ENCODE measurements at regions not wholly inside any gene's neighbourhood (a gene's known extent, or its start where the extent isn't known, plus 50 kb on each side); places are given as distances from the start of the nearest gene placed in this dataset.
A peak's percentile ranks its signal among the peaks of the same experiment; 100 is the strongest.

- Histone ChIP-seq H3K27me3 (no peaks in the 10 kb centered on the region), H3K4me1 (peaks cover 0 to 10% (median 0%) of the 10 kb centered on the region in 12 donors), H3K36me3 (no peaks in the 10 kb centered on the region), H3K4me3 (no peak overlapping the region), H3K9me3 (peaks cover 0 to 18% (median 0%) of the 10 kb centered on the region in 12 donors), H3K27ac (no peak overlapping the region)
- TF ChIP-seq POLR2A (IDR thresholded peaks at IDR 0.05) (no peak), CTCF (IDR thresholded peaks at IDR 0.05) (no peak)
- 93 to 98% (median 95%) methylated on average over 2 of the region's 2 CpGs for WGBS, 4 donors
- intact Hi-C loops (cut with DNase I) = no loop called here
- DNase-seq (no peak), ATAC-seq (no peak)
Observed at GRCh38 chr1:82932727-82933126, 1066.2 kb downstream of the TTLL7 start.

GRCh38 chr1:82932207-82932606 lies 1066.7 kb downstream of the TTLL7 start:
- H3K4me1 ChIP-seq = peaks cover 0 to 10% (median 0%) of the 10 kb centered on the region in 12 donors
- no peak overlapping the region for H3K27ac ChIP-seq
- H3K4me3 ChIP-seq = no peak overlapping the region
- ATAC-seq = no peak
- intact Hi-C loops (cut with DNase I) = no loop called here
- H3K36me3 ChIP-seq = no peaks in the 10 kb centered on the region
- no peak for TF ChIP-seq POLR2A (IDR thresholded peaks at IDR 0.05)
- TF ChIP-seq CTCF (IDR thresholded peaks at IDR 0.05) = no peak
- no peaks in the 10 kb centered on the region for H3K27me3 ChIP-seq
- H3K9me3 ChIP-seq = peaks cover 0 to 12% (median 0%) of the 10 kb centered on the region in 12 donors
- WGBS, 4 donors = 71 to 86% (median 84%) methylated on average over 2 of the region's 2 CpGs
- DNase-seq = no peak

GRCh38 chr1:82931006-82931405 lies 1067.9 kb downstream of the TTLL7 start:
- H3K4me1 ChIP-seq = peaks cover 0 to 10% (median 0%) of the 10 kb centered on the region in 12 donors
- peak in 1 of 4 donors; percentile 56 for ATAC-seq
- H3K27me3 ChIP-seq = no peaks in the 10 kb centered on the region
- no peak overlapping the region for H3K27ac ChIP-seq
- intact Hi-C loops (cut with DNase I) = no loop called here
- H3K36me3 ChIP-seq = no peaks in the 10 kb centered on the region
- H3K4me3 ChIP-seq = no peak overlapping the region
- H3K9me3 ChIP-seq = peaks cover 0 to 3% (median 0%) of the 10 kb centered on the region in 12 donors
- TF ChIP-seq POLR2A (IDR thresholded peaks at IDR 0.05) (no peak), CTCF (IDR thresholded peaks at IDR 0.05) (no peak)
- DNase-seq = no peak

GRCh38 chr1:82927753-82928152 lies 1071.2 kb downstream of the TTLL7 start:
- no peak for TF ChIP-seq POLR2A (IDR thresholded peaks at IDR 0.05)
- no peak for TF ChIP-seq CTCF (IDR thresholded peaks at IDR 0.05)

More at GRCh38 chr1:82927753-82928152, 1071.2 kb downstream of the TTLL7 start:
- intact Hi-C loops (cut with DNase I) = no loop called here
- Histone ChIP-seq H3K9me3 (no peaks in the 10 kb centered on the region), H3K27me3 (no peaks in the 10 kb centered on the region), H3K36me3 (no peaks in the 10 kb centered on the region), H3K4me1 (peaks cover 0 to 10% (median 0%) of the 10 kb centered on the region in 12 donors), H3K4me3 (no peak overlapping the region), H3K27ac (no peak overlapping the region)
- 53 to 84% (median 68%) methylated on average over 1 of the region's 1 CpG for WGBS, 4 donors
- peak in 1 of 5 donors; percentile 21 for DNase-seq
- ATAC-seq = peak in 1 of 4 donors; percentile 50
